HUES6 (cell line): ENCODE measurements at regions not wholly inside any gene's neighbourhood (a gene's known extent, or its start where the extent isn't known, plus 50 kb on each side); places are given as distances from the start of the nearest gene placed in this dataset.

Experiments
- H3K27ac ChIP-seq: 2 replicates; pipeline ENCODE4 v1.7.0; 2013; ENCODE audit warnings: low read depth, mild to moderate bottlenecking, low read length, inconsistent platforms
- H3K27me3 ChIP-seq: 2 replicates; pipeline ENCODE4 v1.6.1; 2013; ENCODE audit warnings: low read length; ENCODE audit not compliant: control insufficient read depth, insufficient read depth
- H3K36me3 ChIP-seq: 2 replicates; pipeline ENCODE4 v1.6.1; 2013; ENCODE audit warnings: low read length; ENCODE audit not compliant: control insufficient read depth, insufficient read depth
- H3K4me1 ChIP-seq: 2 replicates; pipeline ENCODE4 v1.6.1; 2013; ENCODE audit warnings: low read length; ENCODE audit not compliant: control insufficient read depth, insufficient read depth
- H3K4me3 ChIP-seq: 2 replicates; pipeline ENCODE4 v1.5.1; 2013; ENCODE audit warnings: low read depth, low read length
- H3K9ac ChIP-seq: one replicate; pipeline ENCODE4 v1.6.1; 2013; ENCODE audit warnings: mild to moderate bottlenecking, low read length
- H3K9me3 ChIP-seq: 2 replicates; pipeline ENCODE4 v1.6.1; 2013; ENCODE audit warnings: low read depth, low read length; ENCODE audit not compliant: control insufficient read depth, insufficient read depth

DNA sequence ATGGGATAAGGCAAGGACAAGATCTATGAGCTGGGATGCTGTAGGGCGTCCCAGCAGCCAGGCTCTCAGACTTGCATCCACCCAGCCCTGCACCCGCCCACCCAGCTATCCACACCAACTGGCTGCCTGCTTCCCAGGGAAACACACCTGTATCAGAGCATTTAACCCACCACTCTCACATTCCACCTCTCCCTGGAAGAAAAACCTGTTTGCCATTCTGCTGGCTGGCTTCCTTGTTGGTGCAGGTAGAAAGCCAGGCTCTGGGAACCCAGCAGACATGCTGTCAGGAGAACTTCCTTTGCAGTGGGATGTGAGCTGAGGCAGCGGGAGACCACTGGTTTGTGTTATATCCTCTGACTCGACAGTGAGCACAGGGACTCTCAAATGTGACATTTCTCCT lies 67.0 kb downstream of the FAM241B start:
- Histone ChIP-seq H3K27me3 (peaks cover 3% of the 10 kb centered on the region; the same call in 1 of the 2 replicates), H3K4me1 (no peaks in the 10 kb centered on the region), H3K9me3 (no peaks in the 10 kb centered on the region), H3K27ac (no peak overlapping the region), H3K4me3 (no peak overlapping the region), H3K36me3 (no peaks in the 10 kb centered on the region), H3K9ac (no peak overlapping the region)

DNA sequence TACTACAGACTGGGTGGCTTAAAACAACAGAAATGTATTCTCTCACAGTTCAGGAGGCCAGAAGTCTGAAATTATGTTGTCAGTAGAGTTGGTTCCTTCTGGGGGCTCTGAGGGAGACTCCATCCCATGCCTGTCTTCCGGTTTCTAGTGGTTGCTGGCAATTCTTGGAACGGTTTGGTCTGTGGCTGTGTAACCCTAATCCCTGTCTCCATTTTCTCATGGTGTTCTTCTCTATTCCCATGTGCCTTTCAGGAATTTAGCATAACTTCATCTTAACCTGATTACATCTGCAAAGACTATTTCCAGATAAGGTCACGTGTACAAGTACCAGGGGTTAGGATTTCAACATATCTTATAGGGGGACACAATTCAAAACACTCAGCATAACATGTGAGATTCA lies 73.2 kb downstream of the FAM241B start:
- Histone ChIP-seq H3K4me1 (no peaks in the 10 kb centered on the region), H3K4me3 (no peak overlapping the region), H3K9ac (no peak overlapping the region), H3K27ac (no peak overlapping the region), H3K9me3 (peaks cover 12% of the 10 kb centered on the region; the same call in 1 of the 2 replicates), H3K27me3 (peaks cover 8% of the 10 kb centered on the region), H3K36me3 (no peaks in the 10 kb centered on the region)

DNA sequence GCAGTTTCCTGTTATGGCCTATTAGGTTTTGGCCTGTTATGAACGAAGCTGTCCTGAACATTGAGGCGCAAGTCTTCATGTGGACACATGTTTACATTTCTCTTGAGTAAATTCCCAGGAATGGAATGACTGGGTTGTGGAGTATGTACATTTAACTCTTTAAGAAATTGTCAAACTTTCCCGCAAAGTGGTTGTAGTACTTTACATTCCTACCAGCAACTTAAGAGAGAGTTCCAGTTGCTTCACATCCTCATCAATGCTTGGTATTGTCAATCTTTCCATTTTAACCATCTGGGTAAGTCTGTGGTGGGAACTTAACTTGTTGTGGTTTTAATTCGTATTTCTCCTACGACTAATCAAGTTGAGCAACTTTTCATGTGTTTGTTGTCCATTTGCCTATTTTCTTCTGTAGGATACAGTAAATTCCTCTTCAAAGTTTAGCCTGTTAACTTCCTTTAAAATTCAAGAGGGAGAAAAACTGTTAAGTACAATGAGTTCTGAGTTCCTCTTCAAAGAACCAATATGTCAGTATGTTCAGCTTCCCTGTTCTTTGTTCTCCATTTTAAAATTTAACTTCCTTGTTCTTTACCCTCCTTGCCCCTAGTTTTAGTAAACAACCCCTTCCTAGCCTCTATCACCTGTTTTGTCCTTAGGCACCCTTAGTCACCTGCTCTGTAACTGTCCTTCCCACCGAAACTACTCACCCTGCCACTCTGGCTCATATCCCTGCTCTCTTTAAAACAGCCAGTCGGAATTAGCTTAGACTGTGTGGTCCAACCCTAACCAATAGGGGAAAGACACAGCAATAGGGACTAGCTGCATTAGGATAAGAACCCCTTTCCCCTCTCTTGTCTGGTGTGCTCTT lies 74.0 kb downstream of the FAM241B start:
- Histone ChIP-seq H3K4me3 (no peak overlapping the region), H3K4me1 (no peaks in the 10 kb centered on the region), H3K27ac (no peak overlapping the region), H3K27me3 (peaks cover 8% of the 10 kb centered on the region), H3K9ac (no peak overlapping the region), H3K9me3 (peaks cover 17% of the 10 kb centered on the region), H3K36me3 (no peaks in the 10 kb centered on the region)

DNA sequence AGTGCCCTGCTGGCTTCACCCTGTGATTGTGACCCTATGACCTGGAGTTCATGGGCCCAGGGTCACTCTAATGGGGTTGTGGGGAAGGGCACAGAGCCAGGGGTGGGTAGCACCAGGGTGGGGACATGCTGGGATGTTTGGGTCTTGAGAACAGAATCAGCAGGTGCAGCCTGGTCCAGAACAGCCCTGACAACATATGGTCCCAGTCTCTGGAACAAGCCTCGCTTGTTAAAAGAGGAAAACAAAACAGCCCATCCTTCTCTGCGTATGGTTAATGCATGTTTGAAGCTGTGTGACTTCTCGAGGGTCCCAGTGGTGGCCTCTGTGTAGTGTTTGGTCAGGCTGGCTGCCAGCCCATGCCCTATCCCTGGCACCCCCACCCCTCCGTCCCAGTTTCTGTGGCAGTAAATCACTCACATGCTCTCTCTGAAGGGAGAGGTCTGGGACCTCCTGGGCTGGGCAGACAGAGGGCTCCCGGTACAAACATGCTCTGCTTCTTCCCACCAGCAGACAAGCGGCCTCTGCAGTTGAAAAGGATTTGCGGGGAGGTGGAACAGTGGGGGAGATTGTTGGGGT lies 79.4 kb downstream of the FAM241B start:
- Histone ChIP-seq H3K27me3 (peaks cover 5% of the 10 kb centered on the region), H3K27ac (no peak overlapping the region), H3K36me3 (no peaks in the 10 kb centered on the region), H3K9me3 (peaks cover 15% of the 10 kb centered on the region), H3K4me1 (peaks cover 13% of the 10 kb centered on the region), H3K4me3 (no peak overlapping the region), H3K9ac (no peak overlapping the region)

DNA sequence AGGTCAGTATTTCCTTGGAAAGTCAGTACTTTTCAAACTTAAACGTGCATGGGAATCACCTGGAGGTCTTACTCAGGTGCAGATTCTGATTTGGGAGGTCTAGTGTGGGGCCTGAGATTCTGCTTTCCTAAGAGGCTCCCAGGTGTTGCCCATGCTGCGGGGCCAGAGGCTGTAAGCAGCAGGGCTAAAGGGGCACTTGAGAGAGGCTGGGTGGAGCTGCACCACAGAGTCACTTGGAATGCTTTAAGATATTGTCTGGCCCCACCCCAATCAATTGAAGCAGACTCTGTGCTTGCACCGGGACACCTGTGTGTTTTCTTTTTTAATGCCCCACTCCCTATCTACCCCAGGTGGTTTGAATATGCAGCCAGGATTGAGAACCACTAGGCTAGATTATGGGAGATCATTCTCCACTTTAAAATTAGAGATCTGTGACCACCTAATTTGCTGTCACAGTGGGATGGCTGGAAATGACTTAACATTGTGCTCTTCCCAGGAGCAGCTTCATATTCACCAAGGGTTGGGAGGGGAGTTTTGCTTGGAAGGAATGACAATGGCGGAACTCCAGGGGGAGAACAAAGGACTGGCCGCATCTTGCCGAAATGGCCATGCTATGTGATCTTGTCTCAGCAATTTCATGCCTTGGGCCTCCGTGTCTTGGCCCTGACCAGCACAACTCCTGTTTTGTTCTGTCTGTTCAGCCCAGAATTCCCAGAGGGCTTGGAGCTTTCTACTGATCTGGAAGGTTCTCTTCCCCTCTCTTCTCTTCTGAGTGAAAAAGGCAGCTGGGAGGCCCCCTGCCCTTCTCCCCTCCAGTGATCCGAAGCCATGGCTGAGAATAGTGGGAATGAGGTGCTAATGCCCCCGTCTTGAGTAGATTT lies 80.2 kb downstream of the FAM241B start:
- no peak overlapping the region for H3K9ac ChIP-seq
- no peak overlapping the region for H3K4me3 ChIP-seq
- H3K36me3 ChIP-seq = no peaks in the 10 kb centered on the region
- peaks cover 14% of the 10 kb centered on the region for H3K9me3 ChIP-seq
- H3K27ac ChIP-seq = no peak overlapping the region
- H3K4me1 ChIP-seq = peaks cover 13% of the 10 kb centered on the region
- peaks cover 5% of the 10 kb centered on the region for H3K27me3 ChIP-seq

DNA sequence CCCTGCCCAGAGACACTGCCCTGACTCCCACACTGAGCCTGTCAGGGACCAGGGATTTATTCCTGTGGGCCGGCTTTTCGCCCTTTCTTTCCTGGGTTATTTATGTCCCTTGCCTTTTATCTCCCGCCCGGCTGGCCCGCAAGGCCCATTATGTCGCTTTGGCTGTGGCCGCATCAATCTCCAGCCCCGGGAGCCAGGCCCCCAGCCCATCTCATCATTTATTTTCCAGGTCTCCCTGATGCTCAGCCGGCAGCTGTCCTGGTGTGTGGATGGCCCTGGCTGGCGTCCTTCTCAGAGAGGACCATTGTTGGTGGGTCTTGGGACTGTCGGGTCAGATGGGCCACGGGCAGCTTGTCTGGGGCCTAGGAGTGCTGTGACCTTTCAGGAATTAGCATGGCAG lies 82.3 kb downstream of the FAM241B start:
- Histone ChIP-seq H3K9me3 (peaks cover 12% of the 10 kb centered on the region), H3K4me3 (no peak overlapping the region), H3K9ac (no peak overlapping the region), H3K4me1 (peaks cover 13% of the 10 kb centered on the region), H3K27me3 (no peaks in the 10 kb centered on the region; the same call in 1 of the 2 replicates), H3K36me3 (no peaks in the 10 kb centered on the region), H3K27ac (no peak overlapping the region)

DNA sequence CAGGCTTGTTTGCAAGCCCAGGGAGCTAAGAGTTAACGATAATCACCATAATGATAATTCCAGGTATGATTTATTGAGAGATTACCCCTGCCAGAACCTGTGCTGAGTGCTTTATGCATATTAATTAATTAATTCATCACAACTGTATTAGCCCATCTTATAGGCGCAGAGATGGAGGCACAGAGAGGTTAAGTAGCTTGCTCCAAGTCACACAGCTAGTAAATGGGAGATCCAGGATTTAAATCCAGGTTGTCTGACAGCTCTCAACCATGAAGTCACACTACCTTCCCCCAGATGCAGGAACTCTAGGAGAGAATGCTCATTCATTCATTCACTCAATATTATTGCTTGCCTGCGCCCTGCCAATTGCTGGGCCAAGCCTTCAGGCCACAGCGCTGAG lies 84.5 kb downstream of the FAM241B start:
- Histone ChIP-seq H3K27ac (no peak overlapping the region), H3K9me3 (no peaks in the 10 kb centered on the region), H3K9ac (no peak overlapping the region), H3K4me1 (peaks cover 12% of the 10 kb centered on the region), H3K27me3 (no peaks in the 10 kb centered on the region; the same call in 1 of the 2 replicates), H3K4me3 (no peak overlapping the region), H3K36me3 (no peaks in the 10 kb centered on the region)

DNA sequence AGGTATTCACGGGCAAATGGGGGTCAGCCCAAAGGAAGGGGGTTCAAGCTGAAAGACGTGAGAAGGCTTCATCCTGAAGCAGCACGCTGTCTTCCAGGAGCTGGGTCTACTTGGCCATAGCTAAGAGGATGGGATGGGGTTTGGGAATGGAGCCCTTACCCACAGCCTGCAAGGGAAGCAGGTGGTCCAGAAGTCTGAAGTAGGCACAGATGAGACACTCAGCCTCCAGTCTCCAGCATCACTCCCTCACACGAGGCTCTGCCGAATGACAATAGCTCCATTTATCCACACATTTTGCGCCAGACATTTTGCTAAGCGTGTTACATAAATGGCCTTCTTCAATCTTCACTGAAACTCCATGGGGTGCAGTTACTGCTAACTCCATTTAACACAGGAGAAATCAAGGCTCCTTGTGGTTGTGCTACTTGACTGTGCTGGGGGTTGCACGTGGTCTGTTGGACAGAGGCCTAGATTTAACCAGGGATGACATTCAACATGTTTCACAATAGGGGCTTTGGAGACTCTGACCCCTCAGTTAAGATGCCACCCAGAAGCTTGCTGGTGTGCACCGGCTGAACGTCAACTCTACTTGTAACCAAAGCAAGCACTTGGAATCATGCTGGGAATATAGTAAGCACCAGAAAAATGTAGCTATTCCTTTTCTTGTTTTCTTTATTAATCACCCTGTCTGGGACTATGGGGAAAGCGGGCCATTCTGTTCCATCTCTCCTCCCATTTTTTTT lies 85.3 kb downstream of the FAM241B start:
- Histone ChIP-seq H3K27ac (no peak overlapping the region), H3K27me3 (no peaks in the 10 kb centered on the region; the same call in 1 of the 2 replicates), H3K4me3 (no peak overlapping the region), H3K36me3 (no peaks in the 10 kb centered on the region), H3K9ac (no peak overlapping the region), H3K4me1 (peaks cover 4% of the 10 kb centered on the region), H3K9me3 (no peaks in the 10 kb centered on the region)

DNA sequence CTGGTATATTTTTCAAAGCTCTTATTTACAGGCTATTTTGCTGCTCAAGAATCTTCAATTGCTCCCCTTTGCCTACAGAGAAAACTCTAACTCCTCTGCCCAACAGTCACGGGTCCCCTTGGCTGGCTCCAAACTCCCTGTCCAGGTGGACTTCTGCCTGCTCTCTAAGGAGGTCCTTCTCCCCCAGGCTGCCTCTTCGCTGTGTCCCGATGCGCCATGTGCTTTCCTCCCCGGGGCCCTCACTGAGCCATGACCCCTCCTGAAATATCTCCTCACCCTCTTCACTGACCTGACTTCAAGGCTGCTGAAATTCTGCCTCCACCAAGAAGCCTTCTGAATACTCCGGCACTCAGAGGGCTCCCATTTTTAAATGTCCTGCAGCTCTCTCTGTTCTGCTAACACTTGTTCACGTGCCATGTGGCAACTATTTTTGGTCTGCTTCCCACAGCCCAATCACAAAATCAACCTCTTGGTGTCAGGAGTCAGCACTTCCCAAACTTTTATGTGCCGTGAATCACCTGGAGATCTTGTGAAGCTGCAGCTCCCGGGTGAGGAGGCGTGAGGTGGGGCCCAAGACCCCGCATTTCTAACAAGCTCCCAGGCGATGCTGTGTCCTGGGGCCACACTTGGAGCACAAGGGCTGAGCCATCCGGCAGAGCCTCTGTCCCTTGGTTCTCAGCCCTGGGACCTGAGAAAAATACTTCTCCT lies 85.7 kb upstream of the COL13A1 start:
- H3K4me3 ChIP-seq = no peak overlapping the region
- 0 out of 2 replicates have a peak, but pooled peaks cover 3% of the 10 kb centered on the region for H3K9me3 ChIP-seq
- no peaks in the 10 kb centered on the region; the same call in 1 of the 2 replicates for H3K27me3 ChIP-seq
- H3K9ac ChIP-seq = no peak overlapping the region
- no peaks in the 10 kb centered on the region for H3K36me3 ChIP-seq
- H3K4me1 ChIP-seq = no peaks in the 10 kb centered on the region
- H3K27ac ChIP-seq = no peak overlapping the region
